Neuronal stem cell (in vitro differentiated cells): ENCODE measurements at regions not wholly inside any gene's neighbourhood (a gene's known extent, or its start where the extent isn't known, plus 50 kb on each side); places are given as distances from the start of the nearest gene placed in this dataset.
"Not testable (repeated sequence)": the region's sequence is repeated elsewhere in the genome, so short reads cannot be mapped to it uniquely, and the experiment has no call there.

ENCODE experiments used
- DNase-seq: peaks from one replicate; pipeline ENCODE4 v3.0.0-alpha.2; 2013; ENCODE audit warnings: low spot score
- H2AFZ ChIP-seq: one replicate; pipeline ENCODE4 v1.6.1; 2013; ENCODE audit warnings: mild to moderate bottlenecking, low read length, inconsistent platforms
- H2AK5ac ChIP-seq: 2 replicates; pipeline ENCODE4 v1.6.1; 2013; ENCODE audit warnings: low read depth, mild to moderate bottlenecking, inconsistent platforms, low read length, moderate library complexity, mixed read lengths
- H2BK120ac ChIP-seq: 2 replicates; pipeline ENCODE4 v1.6.1; 2013; ENCODE audit warnings: low read depth, mild to moderate bottlenecking, inconsistent platforms, low read length, moderate library complexity, mixed read lengths
- H2BK12ac ChIP-seq: one replicate; pipeline ENCODE4 v1.6.1; 2013; ENCODE audit warnings: low read length, inconsistent platforms
- H2BK15ac ChIP-seq: 2 replicates; pipeline ENCODE4 v1.6.1; 2013; ENCODE audit warnings: mild to moderate bottlenecking, low read length, inconsistent platforms, mixed read lengths
- H2BK5ac ChIP-seq: one replicate; pipeline ENCODE4 v1.6.1; 2013; ENCODE audit warnings: inconsistent platforms, mild to moderate bottlenecking, low read length, moderate library complexity
- H3K14ac ChIP-seq: one replicate; pipeline ENCODE4 v1.6.1; 2013; ENCODE audit warnings: low read length, inconsistent platforms
- H3K18ac ChIP-seq: 2 replicates; pipeline ENCODE4 v1.6.1; 2013; ENCODE audit warnings: low read length, inconsistent platforms
- H3K23ac ChIP-seq: 2 replicates; pipeline ENCODE4 v1.6.1; 2013; ENCODE audit warnings: low read depth, mild to moderate bottlenecking, mixed read lengths, low read length, inconsistent platforms; ENCODE audit not compliant: poor library complexity
- H3K27ac ChIP-seq: replicated peaks from 3 replicates; pipeline ENCODE4 v1.5.1; 2013; ENCODE audit warnings: low read length, inconsistent platforms
- H3K27me3 ChIP-seq, 3 experiments: 2 replicates each; pipeline ENCODE4 v1.6.1; 2013; ENCODE audit warnings: low read length in 3 of 3, mild to moderate bottlenecking in 2 of 3, inconsistent platforms in 1 of 3, low read depth in 1 of 3, mixed read lengths in 1 of 3, moderate library complexity in 1 of 3; ENCODE audit not compliant: control insufficient read depth in 3 of 3, insufficient read depth in 3 of 3
- H3K36me3 ChIP-seq, 2 donors: replicated peaks in 1 of 2; 2 replicates each; pipeline ENCODE4 v1.6.1; 2013; ENCODE audit warnings: low read length in 2 of 2; ENCODE audit not compliant: control insufficient read depth in 2 of 2, insufficient read depth in 2 of 2
- H3K4ac ChIP-seq: 2 replicates; pipeline ENCODE4 v1.6.1; 2013; ENCODE audit warnings: inconsistent platforms, mild to moderate bottlenecking, low read length, moderate library complexity
- H3K4me1 ChIP-seq, 2 donors: 1 replicate in 1 of 2; 2 replicates in 1 of 2; pipeline ENCODE4 v1.6.1; 2013; ENCODE audit warnings: low read length in 2 of 2, low read depth in 1 of 2; ENCODE audit not compliant: control insufficient read depth in 2 of 2, insufficient read depth in 1 of 2
- H3K4me2 ChIP-seq: one replicate; pipeline ENCODE4 v1.6.1; 2013; ENCODE audit warnings: mild to moderate bottlenecking, low read length, inconsistent platforms; ENCODE audit not compliant: insufficient read depth, poor library complexity, severe bottlenecking
- H3K4me3 ChIP-seq, 2 donors: 2 replicates each; pipeline ENCODE4 v1.5.1; 2013; ENCODE audit warnings: low read length in 2 of 2, mild to moderate bottlenecking in 2 of 2, inconsistent platforms in 1 of 2, moderate library complexity in 1 of 2
- H3K79me1 ChIP-seq: one replicate; pipeline ENCODE4 v1.6.1; 2013; ENCODE audit warnings: low read depth, mild to moderate bottlenecking, inconsistent platforms, low read length, moderate library complexity
- H3K9ac ChIP-seq: one replicate; pipeline ENCODE4 v1.6.1; 2013; ENCODE audit warnings: mild to moderate bottlenecking, low read depth, low read length, inconsistent platforms; ENCODE audit not compliant: poor library complexity
- H3K9me3 ChIP-seq, 2 donors: replicated peaks in 1 of 2; 2 replicates each; pipeline versions ENCODE3 to v1.6.1; 2013; ENCODE audit warnings: low read length in 2 of 2, mild to moderate bottlenecking in 2 of 2, inconsistent platforms in 1 of 2, low read depth in 1 of 2, mixed read lengths in 1 of 2, moderate library complexity in 1 of 2; ENCODE audit not compliant: control insufficient read depth in 2 of 2, insufficient read depth in 1 of 2
- H4K8ac ChIP-seq: one replicate; pipeline ENCODE4 v1.6.1; 2013; ENCODE audit warnings: low read depth, mild to moderate bottlenecking, inconsistent platforms, low read length, moderate library complexity
- H4K91ac ChIP-seq: one replicate; pipeline ENCODE4 v1.6.1; 2013; ENCODE audit warnings: low read length, low read depth, mild to moderate bottlenecking, inconsistent platforms; ENCODE audit not compliant: poor library complexity
- WGBS, 2 donors: extraction: QIAGEN DNeasy Blood & Tissue Kit; methylation state at CpG; one replicate each; pipeline ENCODE4 v1.1.7; 2013; ENCODE audit warnings: missing lambda C conversion rate in 2 of 2, mixed read lengths in 1 of 2; ENCODE audit not compliant: insufficient read length in 2 of 2, insufficient replicate concordance in 1 of 2; ENCODE audit errors: extremely low coverage in 2 of 2; 5-methylcytosine and 5-hydroxymethylcytosine counted together

GRCh38 chr3:174483254-174483653 is 375.9 kb upstream of the NAALADL2 start:
- no CpG with 5 or more reads among the region's 1 CpG for WGBS, 2 donors
- Histone ChIP-seq H2BK15ac (no peak overlapping the region), H3K27ac (no peak overlapping the region), H3K27me3 (no peaks in the 10 kb centered on the region), H2BK12ac (no peak overlapping the region), H2AFZ (no peak overlapping the region), H3K9ac (no peak overlapping the region), H2BK5ac (no peak overlapping the region), H3K4me1 (no peaks in the 10 kb centered on the region), H3K79me1 (no peaks in the 10 kb centered on the region), H2BK120ac (no peak overlapping the region), H3K9me3 (no peaks in the 10 kb centered on the region), H2AK5ac (no peak overlapping the region), H3K36me3 (no peaks in the 10 kb centered on the region), H3K4ac (no peak overlapping the region), H3K4me3 (no peak overlapping the region), H3K4me2 (no peak overlapping the region), H3K18ac (no peak overlapping the region), H3K14ac (no peak overlapping the region), H4K8ac (no peak overlapping the region), H4K91ac (no peak overlapping the region), H3K23ac (no peak overlapping the region)
- no peak for DNase-seq

- not testable (repeated sequence) for H3K23ac ChIP-seq, DNase-seq, H3K27ac ChIP-seq, H4K8ac ChIP-seq, H3K79me1 ChIP-seq, H2BK15ac ChIP-seq, H3K4me2 ChIP-seq, H3K4me1 ChIP-seq, H3K9me3 ChIP-seq, H3K9ac ChIP-seq, H4K91ac ChIP-seq, H2AFZ ChIP-seq, H2BK12ac ChIP-seq, H3K36me3 ChIP-seq, H3K18ac ChIP-seq, H3K27me3 ChIP-seq, H3K4me3 ChIP-seq, H2BK5ac ChIP-seq, H3K14ac ChIP-seq, H2BK120ac ChIP-seq, H2AK5ac ChIP-seq, H3K4ac ChIP-seq
- WGBS, 2 donors, result no CpG with 5 or more reads among the region's 7 CpGs
Measured at GRCh38 chr3:174483856-174484255, 375.3 kb upstream of the NAALADL2 start.

- Histone ChIP-seq H2BK15ac (no peak overlapping the region), H3K14ac (no peak overlapping the region), H2AFZ (no peak overlapping the region), H2AK5ac (no peak overlapping the region), H3K9me3 (peaks cover 0 to 8% of the 10 kb centered on the region in 2 donors), H3K4me2 (no peak overlapping the region), H3K4ac (no peak overlapping the region), H3K4me3 (no peak overlapping the region), H3K18ac (no peak overlapping the region), H3K27ac (no peak overlapping the region), H4K91ac (no peak overlapping the region), H2BK12ac (no peak overlapping the region), H3K9ac (no peak overlapping the region), H4K8ac (no peak overlapping the region), H3K23ac (no peak overlapping the region), H2BK120ac (no peak overlapping the region), H2BK5ac (no peak overlapping the region), H3K79me1 (no peaks in the 10 kb centered on the region), H3K27me3 (no peaks in the 10 kb centered on the region), H3K4me1 (no peaks in the 10 kb centered on the region), H3K36me3 (no peaks in the 10 kb centered on the region)
- no peak for DNase-seq
- no CpG with 5 or more reads among the region's 2 CpGs for WGBS, 2 donors
Measured at GRCh38 chr3:174488527-174488926, 370.6 kb upstream of the NAALADL2 start.

GRCh38 chr3:174495311-174495710 is 363.8 kb upstream of the NAALADL2 start:
- H3K27ac ChIP-seq, result no peak overlapping the region
- no peak overlapping the region for H4K8ac ChIP-seq
- no peak overlapping the region for H3K18ac ChIP-seq
- no peaks in the 10 kb centered on the region for H3K79me1 ChIP-seq
- no peak overlapping the region for H3K4me3 ChIP-seq
- no peaks in the 10 kb centered on the region for H3K27me3 ChIP-seq
- no peak overlapping the region for H2AFZ ChIP-seq
- DNase-seq, result no peak
- H3K23ac ChIP-seq, result no peak overlapping the region
- H3K9ac ChIP-seq, result no peak overlapping the region
- H3K4ac ChIP-seq, result no peak overlapping the region
- no peaks in the 10 kb centered on the region for H3K36me3 ChIP-seq
- no peak overlapping the region for H2BK15ac ChIP-seq
- H3K4me1 ChIP-seq, result no peaks in the 10 kb centered on the region
- WGBS, 2 donors, result no CpG with 5 or more reads among the region's 4 CpGs
- no peak overlapping the region for H3K14ac ChIP-seq
- H2BK5ac ChIP-seq, result no peak overlapping the region
- no peak overlapping the region for H3K4me2 ChIP-seq
- no peak overlapping the region for H2BK12ac ChIP-seq
- no peak overlapping the region for H4K91ac ChIP-seq
- no peak overlapping the region for H2AK5ac ChIP-seq
- H3K9me3 ChIP-seq, result no peaks in the 10 kb centered on the region
- H2BK120ac ChIP-seq, result no peak overlapping the region
